ENCODE measurements at regions not wholly inside any gene's neighbourhood (a gene's known extent, or its start where the extent isn't known, plus 50 kb on each side); places are given as distances from the start of the nearest gene placed in this dataset.

DNA sequence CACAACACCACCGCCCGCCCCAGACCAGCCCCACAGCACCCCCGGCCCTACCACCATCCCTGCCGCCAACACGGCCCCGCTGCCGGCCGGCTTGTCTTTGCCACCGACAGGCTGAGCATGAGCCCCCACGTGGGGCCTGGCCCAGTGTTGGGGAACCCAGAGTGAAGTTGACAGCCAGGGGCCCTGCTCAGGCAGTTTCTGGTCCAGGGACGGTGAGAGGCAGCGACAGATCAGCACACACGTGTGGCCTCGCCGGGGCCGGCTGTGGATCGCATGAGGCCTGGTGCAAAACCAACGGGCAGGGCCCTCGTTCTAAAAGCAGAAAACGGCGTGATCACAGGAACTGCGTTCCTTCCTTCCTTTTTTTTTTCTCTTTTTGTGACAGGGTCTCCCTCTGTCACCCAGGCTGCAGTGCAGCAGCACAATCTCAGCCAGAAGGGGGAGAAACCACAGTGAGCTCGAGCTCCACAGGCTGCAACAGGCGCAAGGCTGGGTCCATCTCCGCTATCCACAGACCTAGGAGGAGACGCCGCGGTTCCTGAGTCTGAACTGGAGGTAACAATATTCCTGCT is 50.5 kb upstream of the FBRSL1 start:
- no peak for DNase-seq

DNA sequence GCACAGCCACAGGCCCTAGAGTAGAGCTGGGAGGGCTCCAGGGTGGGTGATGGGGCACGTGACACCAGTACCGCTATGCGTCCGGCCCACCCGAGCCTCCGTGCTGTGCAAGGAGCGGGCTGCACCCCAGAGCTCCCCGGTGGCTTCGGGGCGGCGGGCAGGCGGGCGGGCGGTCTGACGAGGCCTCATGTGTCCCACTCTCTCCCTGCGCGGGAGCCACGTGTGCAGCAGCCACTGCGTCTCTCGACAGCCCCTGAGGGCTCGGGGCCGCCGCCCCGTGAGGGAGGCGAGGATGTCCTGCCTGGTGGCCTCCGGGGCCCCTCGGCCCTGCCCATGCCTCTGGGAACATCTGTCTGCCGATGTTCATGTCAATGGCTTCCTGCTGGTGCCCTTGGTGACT is 51.2 kb upstream of the FBRSL1 start:
- DNase-seq = no peak

DNA sequence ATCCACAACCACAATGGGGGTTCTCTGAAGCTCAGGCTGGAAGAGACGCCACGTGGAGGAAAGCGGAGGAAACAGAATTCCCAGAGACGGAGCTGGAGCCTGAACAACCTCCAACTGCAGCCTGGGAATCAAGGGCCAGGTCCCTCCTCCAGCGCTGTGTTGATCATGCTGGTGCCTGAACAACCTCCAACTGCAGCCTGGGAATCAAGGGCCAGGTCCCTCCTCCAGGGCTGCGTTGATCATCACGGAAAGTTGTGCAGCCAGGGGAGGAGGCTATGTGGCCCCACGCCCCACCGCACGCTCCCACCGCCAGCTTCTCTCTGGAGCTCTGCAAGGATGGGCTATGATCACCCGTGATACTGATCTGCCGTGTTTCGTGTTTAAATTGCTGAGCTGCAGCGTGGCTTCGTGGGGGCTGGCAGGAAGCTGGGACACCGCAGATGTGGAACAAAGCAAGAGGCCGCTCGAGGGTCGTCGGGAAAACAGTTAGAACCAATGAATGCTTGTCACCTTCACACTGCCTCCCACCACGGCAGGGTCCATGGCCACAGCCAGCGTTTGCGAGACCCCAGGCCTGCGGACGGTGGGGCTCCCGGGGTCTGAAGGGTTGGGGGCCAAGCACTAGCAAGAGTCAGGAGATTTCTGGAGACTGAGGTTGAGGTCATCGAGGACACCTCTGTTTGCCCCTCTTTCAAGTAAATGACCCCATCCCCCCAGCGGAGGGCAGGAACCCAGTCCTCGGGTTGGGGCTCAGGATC is 51.8 kb upstream of the FBRSL1 start:
- no peak for DNase-seq

DNA sequence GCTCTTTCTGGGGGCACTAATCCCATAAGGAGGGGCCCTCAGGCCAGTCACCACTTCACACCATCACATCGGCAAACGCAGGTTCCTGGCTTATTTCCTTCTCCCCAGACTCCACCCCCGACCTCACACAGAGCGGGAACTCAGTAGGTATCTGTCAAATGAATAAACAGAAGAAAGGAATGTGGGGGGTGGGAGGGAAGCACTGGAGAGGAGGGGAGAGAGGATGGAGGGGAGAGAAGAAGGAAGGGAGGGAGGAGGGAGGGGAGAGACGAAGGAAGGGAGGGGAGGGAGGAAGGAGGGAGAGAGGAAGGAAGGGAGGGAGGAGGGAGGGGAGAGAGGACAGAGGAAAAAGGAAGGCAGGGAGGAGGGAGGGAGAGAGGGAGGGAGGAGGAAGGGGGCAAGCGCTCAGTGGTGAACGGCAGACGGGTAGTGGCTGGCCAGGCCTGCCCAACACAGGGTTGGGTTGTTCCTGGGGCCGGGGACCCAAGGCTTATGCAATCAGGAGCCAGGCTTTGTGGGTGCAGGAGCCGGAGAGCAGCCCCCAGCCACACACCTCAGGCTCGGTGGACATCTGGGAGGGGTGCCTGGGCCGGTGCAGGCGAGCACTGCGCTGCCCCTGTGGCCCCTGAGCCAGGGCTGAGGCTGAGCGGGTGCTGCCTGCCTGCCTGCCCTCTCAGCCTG is 52.6 kb upstream of the FBRSL1 start:
- no peak for DNase-seq

DNA sequence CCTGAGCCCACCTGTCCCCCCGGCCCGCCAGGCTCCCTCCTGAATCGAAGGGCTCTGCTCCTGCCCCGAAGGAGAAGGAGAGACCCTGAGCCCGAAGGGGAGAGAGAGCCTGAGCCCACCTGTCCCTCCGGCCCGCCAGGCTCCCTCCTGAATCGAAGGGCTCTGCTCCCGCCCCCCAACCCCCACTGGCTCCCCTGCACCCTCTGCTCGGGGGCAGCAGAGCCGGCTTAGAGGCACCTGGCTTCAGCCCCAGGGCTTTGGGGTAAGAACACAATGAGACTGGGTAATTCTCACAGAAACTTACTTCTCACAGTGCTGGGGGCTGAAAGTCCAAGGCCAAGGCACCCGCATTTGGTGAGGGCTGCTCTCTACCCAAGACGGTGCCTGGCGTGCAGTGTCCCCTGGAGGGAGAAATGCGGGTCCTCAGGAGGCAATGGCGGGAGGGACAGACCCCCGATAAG is 53.1 kb upstream of the FBRSL1 start:
- DNase-seq = no peak

DNA sequence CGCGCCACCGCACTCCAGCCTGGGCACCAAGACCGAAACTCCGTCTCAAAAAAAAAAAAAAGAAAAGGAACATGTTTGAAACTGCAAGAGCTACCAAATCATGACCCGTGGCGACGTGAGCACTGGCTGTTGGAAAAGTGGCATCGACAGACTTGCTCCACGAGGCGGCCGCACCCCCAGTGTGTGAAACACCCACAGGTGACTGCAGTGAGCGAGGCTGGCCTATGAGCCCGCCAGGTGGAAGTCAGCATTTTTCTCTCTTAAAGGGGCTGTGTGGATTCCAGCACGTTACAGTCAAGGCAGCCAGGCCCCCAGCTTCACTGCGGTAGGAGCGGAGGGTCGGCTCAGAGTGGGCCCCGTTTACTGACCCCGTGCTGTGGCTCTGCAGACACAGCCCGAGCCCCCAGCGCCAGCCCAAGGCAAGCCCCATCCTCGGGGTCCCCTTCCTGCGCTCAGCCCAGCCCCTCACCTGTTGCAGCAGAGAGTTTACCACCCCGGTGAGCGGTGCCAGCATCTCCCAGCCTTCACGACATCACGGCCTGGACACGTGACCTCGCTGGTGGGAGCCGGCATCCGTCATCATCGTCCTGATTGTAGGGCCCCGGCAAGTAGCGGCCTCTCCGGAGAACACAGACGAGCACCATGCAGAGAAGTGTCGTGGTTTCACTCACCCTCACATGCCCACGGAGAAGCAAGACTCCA is 54.3 kb upstream of the FBRSL1 start:
- no peak for DNase-seq

DNA sequence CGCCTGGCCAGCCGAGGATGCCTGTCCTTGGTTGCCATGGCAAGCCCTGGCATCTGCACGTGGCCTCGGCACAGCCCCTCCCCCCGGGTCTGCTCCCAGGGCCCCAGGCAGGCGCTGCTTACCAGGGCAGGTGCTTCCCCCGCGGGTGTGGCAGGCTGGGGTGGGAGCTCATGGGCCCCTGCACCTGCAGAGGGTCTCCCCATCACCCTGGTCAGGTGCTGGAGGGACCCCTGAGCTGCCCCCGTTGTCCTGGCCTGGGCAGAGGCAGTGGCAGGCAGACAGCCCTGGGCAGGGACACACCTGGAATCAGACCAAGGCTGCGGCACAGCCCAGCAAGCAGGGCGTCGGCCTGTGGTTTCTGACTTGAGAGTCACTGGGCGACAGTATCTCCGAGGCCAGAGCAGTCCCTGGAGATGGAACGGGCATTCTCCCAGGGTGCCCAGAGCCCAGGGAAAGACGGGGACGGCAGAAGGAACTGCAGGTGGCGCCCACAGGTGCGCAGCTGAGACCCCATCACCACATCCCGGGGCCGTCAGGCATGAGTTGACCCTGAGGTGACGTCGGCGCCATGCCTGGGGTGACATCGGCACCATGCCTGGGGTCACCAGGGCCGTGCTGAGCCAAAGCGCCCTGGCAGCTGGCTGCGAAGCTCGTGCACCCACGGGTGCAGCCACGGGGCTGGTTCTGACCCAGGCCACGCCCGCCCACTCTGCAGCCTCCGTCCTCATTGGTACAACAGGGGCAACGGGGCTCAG is 56.1 kb upstream of the FBRSL1 start:
- DNase-seq = no peak

DNA sequence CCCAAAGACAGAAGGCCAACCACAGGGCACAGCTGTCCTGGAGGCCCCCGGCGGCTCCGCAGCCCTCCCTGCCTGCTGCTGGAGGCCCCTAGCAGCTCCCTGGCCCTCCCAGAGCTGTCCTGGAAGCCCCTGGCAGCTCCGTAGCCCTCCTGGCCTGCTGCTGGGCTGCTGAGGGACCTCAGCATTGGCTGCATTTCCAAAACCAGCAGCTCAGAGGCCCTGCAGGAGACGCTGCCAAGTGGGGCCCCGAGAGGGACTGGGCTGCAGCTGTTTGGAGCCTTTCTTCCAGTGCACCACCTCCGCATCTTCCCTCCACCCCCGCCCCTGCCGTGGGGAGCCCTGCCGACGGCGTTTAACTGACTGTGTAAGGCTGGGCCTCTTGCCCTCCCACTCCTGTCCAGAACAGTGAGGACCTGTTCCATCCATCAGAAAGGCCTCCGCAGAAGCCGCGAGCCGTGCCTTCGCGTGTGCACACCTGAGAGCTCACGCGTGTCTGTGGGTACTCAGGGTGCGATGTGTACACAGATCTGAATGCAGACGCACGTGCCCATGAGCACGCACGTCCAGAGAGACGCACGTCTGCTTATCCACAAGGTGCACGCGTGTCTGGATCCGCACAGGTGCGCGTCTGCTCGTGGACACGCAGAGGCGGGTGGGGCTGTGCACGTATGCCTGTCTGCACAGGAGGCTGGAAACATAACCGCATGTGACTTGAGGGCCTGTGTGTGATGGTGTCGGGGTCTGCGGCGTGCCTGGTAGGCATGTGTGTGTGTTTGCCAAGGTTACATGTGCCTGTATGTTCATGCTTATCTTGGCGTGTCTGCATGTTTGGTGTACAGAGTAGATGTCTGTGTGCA is 57.0 kb upstream of the FBRSL1 start:
- DNase-seq = peak; percentile 8

DNA sequence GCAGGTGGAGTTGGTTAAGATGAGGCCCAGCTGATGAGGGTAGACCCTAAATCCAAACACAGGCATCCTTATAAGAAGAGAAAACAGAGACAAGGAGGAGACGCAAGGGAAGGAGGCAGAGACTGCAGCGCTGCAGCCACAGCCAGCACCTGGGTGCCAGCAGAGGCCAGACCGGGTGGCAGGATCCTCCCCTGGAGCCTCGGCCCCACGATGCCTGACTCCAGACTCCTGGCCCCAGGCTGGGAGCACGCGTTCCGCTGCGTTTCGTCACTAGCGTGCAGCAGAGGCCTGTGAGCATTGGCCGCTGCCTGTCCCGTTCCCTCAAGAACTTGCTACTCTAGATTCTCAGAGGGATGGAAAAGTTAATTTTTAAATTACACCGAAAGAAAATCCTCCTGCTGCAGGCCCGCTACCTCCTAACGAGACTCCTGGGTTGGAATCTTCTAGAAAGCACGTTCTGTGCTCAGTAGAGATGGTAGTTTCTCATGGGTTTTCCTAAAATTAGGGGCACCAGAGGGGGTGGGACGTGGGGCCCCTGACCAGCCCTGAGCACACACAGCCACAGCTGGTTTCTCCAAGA is 57.7 kb upstream of the FBRSL1 start:
- DNase-seq = no peak

DNA sequence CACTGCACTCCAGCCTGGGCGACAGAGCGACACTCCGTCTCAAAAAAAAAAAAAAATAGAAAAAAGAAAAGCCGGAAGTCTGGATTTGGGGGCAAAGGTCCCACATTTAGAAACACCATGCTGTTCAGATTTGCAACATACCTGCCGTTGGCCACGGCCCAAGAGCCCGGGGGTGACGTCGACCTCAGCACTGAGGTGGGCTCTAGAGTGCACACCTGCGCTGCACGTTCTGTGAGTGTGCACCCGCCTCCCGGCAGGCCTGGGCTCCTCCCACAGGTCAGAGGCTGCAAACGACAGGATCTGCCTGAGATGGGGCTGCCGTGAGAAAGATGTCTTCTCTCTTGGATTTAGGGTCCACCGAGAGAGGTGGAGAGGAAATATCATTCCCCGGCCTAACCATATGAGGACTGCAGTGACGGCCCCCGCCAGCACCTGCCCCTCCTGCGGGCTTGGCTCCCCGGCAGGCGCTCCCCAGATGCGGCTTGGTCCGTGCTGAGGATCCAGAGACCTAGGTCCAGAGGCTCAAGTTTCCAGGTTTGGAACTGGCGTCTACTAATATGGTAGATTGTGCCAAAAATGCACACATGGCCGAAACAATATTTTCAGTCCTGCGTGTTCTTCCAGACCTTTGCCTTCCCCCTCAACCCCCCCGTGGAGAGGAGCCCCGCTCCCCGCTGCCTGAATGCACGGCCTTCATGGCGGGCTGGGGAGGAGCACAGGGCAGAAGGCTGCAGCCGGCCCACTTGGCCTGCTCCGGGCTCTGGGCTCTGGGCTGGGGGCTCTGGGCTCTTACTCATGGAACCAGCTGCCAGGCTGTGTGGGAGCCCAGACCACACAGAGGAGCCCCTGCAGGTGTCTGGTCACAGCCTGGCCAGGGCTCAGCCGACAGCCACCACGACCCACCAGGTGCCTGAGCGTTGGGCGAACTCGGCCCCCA is 58.8 kb upstream of the FBRSL1 start:
- no peak for DNase-seq

DNA sequence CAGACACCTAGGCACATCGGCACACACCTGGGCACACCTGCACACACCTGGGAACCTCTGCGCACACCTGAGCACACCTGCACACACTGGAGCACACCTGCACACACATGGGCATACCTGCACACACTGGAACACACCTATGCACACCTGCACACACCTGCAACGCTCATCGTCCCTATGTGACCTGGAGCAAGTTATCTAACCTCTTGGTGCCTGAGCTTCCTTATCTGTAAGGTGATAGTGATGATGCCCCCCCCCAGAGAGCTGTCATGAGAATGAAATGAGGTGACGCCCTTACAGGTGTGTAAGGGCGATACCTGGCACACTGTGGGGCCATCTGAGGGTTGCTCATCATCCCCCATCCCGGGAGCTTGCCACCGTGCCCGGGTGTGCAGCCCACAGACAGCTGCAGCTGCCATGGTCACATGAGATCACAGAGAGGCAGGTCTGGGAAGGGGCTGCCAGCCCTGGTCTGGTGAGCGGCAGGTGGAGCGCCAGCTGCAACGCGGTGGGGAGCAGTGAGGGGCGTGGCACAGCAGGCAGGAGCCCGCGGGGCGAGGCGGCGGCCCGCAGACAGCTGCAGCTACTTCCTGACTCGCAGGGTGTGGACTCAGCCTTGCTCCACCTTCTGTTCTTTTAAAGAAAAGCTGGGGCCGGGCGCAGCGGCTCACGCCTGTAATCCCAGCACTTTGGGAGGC is 59.9 kb upstream of the FBRSL1 start:
- peak; percentile 16 for DNase-seq

DNA sequence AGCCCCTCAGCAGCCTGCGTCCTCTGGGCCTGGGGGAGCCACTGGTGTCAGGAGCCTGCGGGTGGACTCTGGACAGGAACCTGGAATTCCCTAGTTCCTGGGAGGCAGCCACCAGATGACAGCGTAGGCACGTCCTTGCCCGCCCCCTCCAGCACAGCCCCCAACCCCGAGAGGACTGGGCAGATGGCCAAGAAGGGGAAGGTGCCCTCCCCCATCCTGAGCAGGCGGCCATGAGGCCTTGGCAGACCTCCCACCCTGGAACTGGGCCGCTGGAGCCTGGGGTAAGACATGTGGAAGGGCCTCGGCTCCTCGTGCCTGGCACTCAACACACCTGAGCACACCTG is 60.4 kb upstream of the FBRSL1 start:
- peak; percentile 14 for DNase-seq

DNA sequence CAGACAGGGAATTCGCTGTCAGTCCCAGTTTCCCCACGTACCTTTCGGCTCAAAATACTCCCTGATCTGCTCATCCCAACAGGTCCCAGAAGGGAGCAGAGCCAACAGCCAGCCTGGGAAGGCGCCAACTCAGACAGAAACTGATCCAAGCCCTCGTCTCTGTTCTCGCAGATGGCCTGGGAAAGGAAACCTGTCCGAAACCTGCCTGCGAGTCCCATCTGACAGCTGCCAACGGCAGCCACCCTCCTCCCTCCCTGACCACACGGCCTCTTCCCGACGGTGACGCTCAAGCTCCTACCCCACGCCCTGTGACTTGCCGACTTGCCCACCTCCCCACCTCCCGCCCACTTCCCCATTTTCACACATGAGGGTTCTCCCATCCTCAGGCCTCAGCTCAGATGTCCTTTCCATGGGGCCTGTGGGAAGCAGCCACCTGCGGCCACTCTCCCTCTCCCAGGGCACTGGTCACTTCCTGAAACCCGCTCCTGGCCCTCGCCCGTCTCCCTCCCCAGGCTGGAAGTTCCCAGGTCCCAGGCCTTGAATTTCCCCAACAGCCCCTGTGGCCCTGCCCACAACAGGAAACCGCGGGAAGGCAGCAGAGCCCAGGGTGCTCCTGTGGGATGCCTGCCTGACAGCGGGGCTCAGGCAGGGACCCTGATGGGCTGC is 60.9 kb upstream of the FBRSL1 start:
- no peak for DNase-seq

DNA sequence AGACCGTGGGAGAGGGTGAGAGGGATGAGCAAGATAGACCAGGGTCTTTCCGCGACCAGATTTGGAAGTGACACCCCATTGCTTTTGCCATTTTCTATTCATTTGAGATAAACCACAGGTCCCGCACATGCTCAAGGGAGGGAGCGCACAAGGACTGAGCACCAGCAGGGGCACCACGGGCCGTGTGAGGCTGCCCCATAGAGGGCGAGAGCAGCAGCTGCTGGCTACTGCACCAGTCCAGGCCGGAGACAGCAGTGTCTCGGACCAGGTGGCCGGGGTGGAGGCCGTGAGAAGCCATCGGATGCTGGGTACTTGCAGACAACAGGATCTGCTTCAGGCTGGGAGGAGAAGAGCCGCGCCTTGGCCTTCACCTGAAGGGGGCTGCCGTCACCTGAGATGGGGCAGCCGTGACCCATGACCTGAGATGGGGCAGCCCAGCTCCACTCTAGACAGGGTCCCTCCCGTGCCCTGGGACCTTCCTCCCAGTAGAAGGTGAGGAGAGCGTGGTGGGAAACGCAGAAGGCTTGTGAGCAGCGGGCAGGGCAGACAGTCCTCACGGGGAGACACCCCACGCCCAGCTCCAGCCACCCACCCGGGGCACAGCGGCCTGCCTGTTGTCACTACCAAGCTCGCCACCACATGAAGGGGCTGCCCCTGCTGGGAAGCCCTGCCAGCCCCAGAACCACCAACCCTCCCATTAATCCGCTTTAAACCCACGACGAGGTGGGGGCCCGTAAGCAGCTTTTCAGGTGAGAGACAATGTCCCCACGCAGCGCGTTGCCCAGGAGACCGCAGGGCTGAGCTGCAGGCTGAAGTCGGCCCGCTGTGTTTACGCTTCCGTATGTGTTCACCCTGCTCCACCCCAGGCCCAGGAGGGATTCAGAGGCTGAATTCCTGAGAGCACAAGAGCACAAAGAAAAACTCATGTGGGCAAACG is 61.7 kb upstream of the FBRSL1 start:
- no peak for DNase-seq

DNA sequence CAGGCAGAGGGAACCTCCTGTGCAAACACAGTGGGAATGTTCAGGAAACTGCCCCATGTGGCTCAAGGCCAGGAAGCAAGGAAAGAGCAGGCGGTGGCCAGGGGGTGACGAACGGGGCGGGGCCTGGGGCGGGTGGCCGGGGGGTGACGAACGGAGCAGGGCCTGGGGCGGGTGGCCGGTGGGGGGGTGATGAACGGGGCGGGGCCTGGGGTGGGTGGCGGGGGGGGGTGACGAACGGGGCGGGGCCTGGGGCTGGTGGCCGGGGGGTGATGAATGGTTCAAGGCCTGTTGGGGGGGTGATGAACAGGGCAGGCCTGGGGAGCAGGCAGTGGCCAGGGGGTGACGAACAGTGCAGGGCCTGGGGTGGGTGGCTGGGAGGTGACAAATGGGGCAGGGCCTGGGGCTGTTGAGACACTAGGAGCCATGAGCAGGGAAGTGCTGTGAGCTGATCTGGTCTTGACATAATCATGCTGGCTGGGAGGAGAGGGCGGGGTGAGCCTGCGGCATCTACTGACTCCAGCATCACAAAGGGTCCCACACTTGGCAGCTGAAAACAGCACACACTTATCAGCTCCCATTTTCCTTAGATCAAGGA is 62.7 kb upstream of the FBRSL1 start:
- no peak for DNase-seq

DNA sequence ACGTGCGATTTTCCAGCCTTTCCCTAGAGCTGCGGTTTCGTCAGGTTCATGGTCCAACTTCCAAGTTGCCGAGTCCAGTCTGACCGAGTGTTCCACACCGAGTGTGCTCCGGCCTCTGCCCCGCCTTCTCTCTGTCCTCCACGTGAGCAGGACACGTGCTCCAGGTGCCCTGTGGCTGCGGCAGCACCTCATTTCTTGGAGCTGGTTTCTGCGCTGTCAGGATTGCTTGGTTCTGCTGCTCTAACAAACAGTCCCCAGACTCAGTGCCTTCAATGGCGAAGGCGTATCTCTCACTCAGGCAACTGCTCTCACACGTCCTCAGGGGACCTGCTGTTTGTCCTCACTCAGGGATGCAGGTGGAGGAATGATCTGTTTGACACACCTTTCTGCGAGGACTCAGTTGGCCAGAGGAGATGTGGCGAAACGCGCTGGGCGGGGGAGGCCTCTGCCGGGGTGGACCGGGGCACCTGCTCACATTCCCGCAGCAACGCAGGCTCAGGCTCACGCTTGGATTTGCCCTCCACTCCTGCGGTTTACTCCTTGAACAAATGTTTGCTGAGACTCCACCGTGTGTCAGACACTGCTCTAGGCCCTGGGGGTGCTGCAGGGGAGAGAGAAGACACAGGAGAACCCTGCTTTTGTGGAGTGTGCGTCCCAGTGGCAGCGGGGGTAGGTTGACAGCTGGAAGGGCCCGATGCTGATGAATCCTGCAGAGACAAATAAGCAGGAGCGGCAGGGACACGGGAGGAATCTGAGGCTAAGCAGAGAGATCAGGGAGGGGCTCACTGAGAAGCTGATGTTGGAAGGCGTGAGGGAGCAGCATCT is 63.4 kb upstream of the FBRSL1 start:
- no peak for DNase-seq

DNA sequence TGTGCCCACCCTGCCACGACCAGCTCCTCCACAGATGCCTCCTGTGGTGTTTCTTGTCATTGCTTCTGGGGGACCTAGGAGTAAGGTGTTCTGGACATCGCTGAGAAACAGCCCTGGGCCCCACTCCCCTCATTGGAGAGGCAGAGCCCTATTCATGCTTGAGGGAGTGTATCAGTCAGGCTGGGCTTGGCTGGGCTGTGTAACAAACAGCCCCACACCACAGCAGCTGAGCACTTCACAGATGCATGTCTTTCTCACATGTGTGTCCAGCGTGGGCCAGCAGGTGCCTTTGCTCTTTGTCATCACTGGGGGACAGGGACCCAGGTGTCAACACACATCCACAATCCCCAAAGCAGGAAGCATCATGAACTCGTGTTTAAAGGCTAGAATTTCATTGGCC is 65.1 kb upstream of the FBRSL1 start:
- no peak for DNase-seq
